HFFc6 (cell line): ENCODE measurements at regions not wholly inside any gene's neighbourhood (a gene's known extent, or its start where the extent isn't known, plus 50 kb on each side); places are given as distances from the start of the nearest gene placed in this dataset.

ENCODE experiments used
- DNase-seq: peaks from one replicate; pipeline ENCODE4 v3.0.0-alpha.2; 2018
- H3K27ac Mint-ChIP-seq: 2 replicates; pipeline ENCODE4 v1.8.0; 2020; ENCODE audit warnings: mild to moderate bottlenecking, mixed read lengths
- H3K27me3 Mint-ChIP-seq: 2 replicates; pipeline ENCODE4 v1.8.0; 2021; ENCODE audit warnings: mild to moderate bottlenecking, moderate library complexity, mixed read lengths; ENCODE audit not compliant: insufficient read depth
- H3K36me3 Mint-ChIP-seq: 2 replicates; pipeline ENCODE4 v1.8.0; 2021; ENCODE audit warnings: low read depth, mixed read lengths
- H3K4me1 Mint-ChIP-seq: 2 replicates; pipeline ENCODE4 v1.8.0; 2020; ENCODE audit warnings: low read depth, mixed read lengths
- H3K4me3 Mint-ChIP-seq: 2 replicates; pipeline ENCODE4 v1.8.0; 2020; ENCODE audit warnings: mild to moderate bottlenecking, moderate library complexity, mixed read lengths
- H3K9me3 Mint-ChIP-seq: 2 replicates; pipeline ENCODE4 v1.8.0; 2020; ENCODE audit warnings: mild to moderate bottlenecking, mixed read lengths
- TF ChIP-seq, protein P1 (sequence below): fragments of 200-600 bp; sonication (generic); IDR thresholded peaks from 2 replicates; pipeline ENCODE4 v1.5.0; 2021; ENCODE audit warnings: antibody characterized with exemption, mild to moderate bottlenecking

DNA sequence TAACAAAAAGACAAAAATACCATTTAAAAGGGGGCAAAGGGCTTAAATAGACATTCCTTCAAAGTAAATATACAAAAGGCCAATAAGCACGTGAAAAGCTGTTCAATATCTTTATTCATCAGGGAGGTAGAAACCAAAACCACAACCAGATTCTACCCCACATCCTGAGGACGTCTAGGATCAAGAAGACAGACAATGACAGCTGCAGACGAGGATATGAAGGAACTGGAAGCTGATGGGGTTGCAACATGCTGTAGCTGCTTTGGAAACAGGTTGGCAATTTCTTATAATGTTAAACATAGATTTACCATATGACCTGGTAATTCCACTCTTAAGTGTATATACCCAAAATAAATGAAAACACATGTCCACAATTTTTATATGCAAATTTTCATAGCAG lies 85.1 kb upstream of the C14orf180 start:
- Mint-ChIP-seq H3K27me3 (peaks cover 2% of the 10 kb centered on the region), H3K9me3 (peaks cover 24% of the 10 kb centered on the region), H3K36me3 (no peaks in the 10 kb centered on the region), H3K27ac (no peak overlapping the region), H3K4me3 (no peak overlapping the region), H3K4me1 (no peaks in the 10 kb centered on the region)
- TF ChIP-seq, protein P1, sequence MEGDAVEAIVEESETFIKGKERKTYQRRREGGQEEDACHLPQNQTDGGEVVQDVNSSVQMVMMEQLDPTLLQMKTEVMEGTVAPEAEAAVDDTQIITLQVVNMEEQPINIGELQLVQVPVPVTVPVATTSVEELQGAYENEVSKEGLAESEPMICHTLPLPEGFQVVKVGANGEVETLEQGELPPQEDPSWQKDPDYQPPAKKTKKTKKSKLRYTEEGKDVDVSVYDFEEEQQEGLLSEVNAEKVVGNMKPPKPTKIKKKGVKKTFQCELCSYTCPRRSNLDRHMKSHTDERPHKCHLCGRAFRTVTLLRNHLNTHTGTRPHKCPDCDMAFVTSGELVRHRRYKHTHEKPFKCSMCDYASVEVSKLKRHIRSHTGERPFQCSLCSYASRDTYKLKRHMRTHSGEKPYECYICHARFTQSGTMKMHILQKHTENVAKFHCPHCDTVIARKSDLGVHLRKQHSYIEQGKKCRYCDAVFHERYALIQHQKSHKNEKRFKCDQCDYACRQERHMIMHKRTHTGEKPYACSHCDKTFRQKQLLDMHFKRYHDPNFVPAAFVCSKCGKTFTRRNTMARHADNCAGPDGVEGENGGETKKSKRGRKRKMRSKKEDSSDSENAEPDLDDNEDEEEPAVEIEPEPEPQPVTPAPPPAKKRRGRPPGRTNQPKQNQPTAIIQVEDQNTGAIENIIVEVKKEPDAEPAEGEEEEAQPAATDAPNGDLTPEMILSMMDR: no peak
- no peak for DNase-seq

- H3K27ac Mint-ChIP-seq: no peak overlapping the region
- TF ChIP-seq, protein P1: no peak
- H3K36me3 Mint-ChIP-seq: no peaks in the 10 kb centered on the region
- no peaks in the 10 kb centered on the region for H3K4me1 Mint-ChIP-seq
- H3K9me3 Mint-ChIP-seq: peaks cover 20% of the 10 kb centered on the region
- no peak for DNase-seq
- no peak overlapping the region for H3K4me3 Mint-ChIP-seq
- no peaks in the 10 kb centered on the region for H3K27me3 Mint-ChIP-seq
Measured at GRCh38 chr14:104496095-104496494, 83.5 kb upstream of the C14orf180 start.

DNA sequence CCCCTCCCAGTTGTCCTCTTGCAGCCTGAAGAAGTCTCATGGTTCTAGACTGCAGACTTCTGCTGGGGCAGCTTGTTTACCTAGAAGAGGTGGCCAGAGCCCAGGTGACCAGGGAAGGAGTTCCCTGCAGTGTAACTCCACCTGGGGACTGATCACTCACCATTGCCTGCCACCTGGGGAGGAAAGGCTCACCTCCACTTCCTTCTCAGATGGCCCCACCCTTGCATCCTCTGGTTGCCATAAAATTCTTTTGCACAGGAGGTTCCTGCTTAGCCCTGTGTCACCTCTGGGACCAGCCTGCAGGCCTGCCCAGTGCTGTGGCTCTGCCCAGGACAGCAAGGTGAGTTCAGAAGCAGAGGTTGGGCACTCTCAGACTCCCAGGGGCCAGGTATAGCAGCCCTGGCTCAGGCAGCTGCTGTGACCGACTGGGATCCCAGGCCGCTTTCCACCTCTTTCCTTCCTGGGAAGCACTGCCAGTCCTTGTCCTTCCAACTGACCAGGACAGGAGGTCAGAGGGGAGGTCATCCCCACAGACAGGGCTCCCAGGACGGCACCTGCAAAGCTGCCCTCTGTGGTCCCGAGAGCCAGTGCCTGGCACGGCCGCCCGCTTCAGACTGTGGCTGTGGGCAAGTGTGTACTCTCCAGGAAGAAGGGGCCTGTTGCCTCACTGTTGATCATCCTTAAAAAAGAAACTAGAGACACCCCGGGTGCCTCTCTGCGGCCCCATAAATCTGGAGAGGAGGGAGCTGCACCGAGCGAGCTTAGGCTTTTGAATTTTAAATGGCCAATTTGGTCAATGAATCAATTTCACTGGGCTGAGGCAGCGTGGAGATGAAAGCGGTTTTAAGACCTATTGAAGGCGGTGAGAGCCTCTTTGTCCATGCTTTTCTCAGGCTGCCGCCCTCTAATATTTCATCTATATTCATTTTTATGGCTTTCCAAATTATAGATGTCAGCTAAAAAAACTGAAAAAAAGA lies 79.5 kb upstream of the C14orf180 start:
- DNase-seq: no peak
- Mint-ChIP-seq H3K27ac (no peak overlapping the region), H3K9me3 (peaks cover 42% of the 10 kb centered on the region; the same call in 1 of the 2 replicates), H3K36me3 (no peaks in the 10 kb centered on the region), H3K4me1 (no peaks in the 10 kb centered on the region), H3K27me3 (peaks cover 3% of the 10 kb centered on the region; the same call in 1 of the 2 replicates), H3K4me3 (no peak overlapping the region)
- TF ChIP-seq, protein P1: no peak

DNA sequence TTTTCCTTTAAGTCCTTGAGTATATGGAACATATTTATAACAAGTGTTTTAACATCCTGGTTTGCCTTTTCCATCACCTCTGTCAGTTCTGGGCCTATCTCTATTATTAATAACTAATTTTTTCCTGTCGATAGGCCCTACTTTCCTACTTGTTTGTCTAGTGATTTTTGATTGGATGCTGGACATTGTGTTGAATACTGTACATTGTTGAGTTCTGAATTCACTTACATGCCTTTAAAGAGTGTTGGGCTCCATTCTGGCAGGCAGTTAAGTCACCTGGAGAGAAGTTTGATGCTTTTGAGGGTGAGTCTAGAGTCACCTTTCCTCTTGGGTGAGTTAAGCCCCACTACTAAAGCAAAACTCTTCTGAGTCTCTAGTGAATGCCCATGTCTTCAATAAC lies 77.5 kb upstream of the C14orf180 start:
- peaks cover 5% of the 10 kb centered on the region; the same call in 1 of the 2 replicates for H3K27me3 Mint-ChIP-seq
- TF ChIP-seq, protein P1: no peak
- no peak overlapping the region for H3K4me3 Mint-ChIP-seq
- H3K4me1 Mint-ChIP-seq: no peaks in the 10 kb centered on the region
- no peak overlapping the region for H3K27ac Mint-ChIP-seq
- DNase-seq: no peak
- H3K36me3 Mint-ChIP-seq: no peaks in the 10 kb centered on the region
- H3K9me3 Mint-ChIP-seq: peaks cover 36% of the 10 kb centered on the region

DNA sequence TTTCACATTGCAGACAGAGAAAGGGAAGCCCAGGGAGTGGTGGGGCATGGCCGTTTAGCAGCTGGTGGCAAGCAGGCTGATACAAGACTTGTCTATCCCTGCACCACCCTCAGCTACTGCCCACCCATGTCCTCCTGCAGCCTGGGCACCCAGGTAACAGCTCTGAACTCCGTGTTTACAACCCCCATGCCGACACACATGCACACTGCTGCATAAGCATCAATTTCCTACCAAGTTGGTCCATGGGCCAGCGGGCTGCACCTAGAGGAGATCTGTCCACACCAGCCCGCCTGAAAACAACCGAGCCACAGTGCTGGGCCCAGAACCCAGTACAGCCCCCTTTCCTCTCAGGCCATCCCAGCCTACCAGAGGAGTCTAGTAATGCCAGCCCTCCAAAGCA lies 75.9 kb upstream of the C14orf180 start:
- TF ChIP-seq, protein P1: no peak
- Mint-ChIP-seq H3K4me3 (no peak overlapping the region), H3K36me3 (no peaks in the 10 kb centered on the region), H3K27me3 (peaks cover 5% of the 10 kb centered on the region; the same call in 1 of the 2 replicates), H3K9me3 (peaks cover 40% of the 10 kb centered on the region), H3K4me1 (no peaks in the 10 kb centered on the region), H3K27ac (no peak overlapping the region)
- DNase-seq: no peak
